MG63 (cell line): ENCODE measurements at regions not wholly inside any gene's neighbourhood (a gene's known extent, or its start where the extent isn't known, plus 50 kb on each side); places are given as distances from the start of the nearest gene placed in this dataset.
A peak's percentile ranks its signal among the peaks of the same experiment; 100 is the strongest.

ENCODE experiments used
- DNase-seq: peaks from one replicate; pipeline ENCODE4 v3.0.0-alpha.2; 2020
- H3K27me3 ChIP-seq: fragments of 250-450 bp; sonication (Bioruptor Pico); 2 replicates; pipeline ENCODE4 v1.5.1; 2020; ENCODE audit warnings: mild to moderate bottlenecking, moderate library complexity
- H3K36me3 ChIP-seq: fragments of 250-450 bp; sonication (Bioruptor Pico); 2 replicates; pipeline ENCODE4 v1.5.1; 2020; ENCODE audit warnings: mild to moderate bottlenecking, moderate library complexity
- H3K4me3 ChIP-seq: fragments of 250-450 bp; sonication (Bioruptor Pico); 2 replicates; pipeline ENCODE4 v1.5.1; 2020; ENCODE audit warnings: mild to moderate bottlenecking, moderate library complexity
- H3K9me3 ChIP-seq: fragments of 250-450 bp; sonication (Bioruptor Pico); 2 replicates; pipeline ENCODE4 v1.5.1; 2020; ENCODE audit warnings: mild to moderate bottlenecking, moderate library complexity

- no peak overlapping the region for H3K4me3 ChIP-seq
- H3K27me3 ChIP-seq: no peaks in the 10 kb centered on the region
- H3K36me3 ChIP-seq: no peaks in the 10 kb centered on the region
- no peaks in the 10 kb centered on the region for H3K9me3 ChIP-seq
- DNase-seq: no peak
Observed at GRCh38 chr3:177499779-177500423, 302.6 kb upstream of the TBL1XR1 start.

- Histone ChIP-seq H3K9me3 (no peaks in the 10 kb centered on the region), H3K36me3 (no peaks in the 10 kb centered on the region), H3K4me3 (no peak overlapping the region), H3K27me3 (no peaks in the 10 kb centered on the region)
- DNase-seq: no peak
Observed at GRCh38 chr3:177510693-177511216, 313.5 kb upstream of the TBL1XR1 start.

GRCh38 chr3:177512945-177513814, 315.9 kb upstream of the TBL1XR1 start:
- Histone ChIP-seq H3K9me3 (no peaks in the 10 kb centered on the region), H3K4me3 (no peak overlapping the region), H3K27me3 (no peaks in the 10 kb centered on the region), H3K36me3 (no peaks in the 10 kb centered on the region)
- DNase-seq: no peak

GRCh38 chr3:177513815-177514610, 316.7 kb upstream of the TBL1XR1 start:
- Histone ChIP-seq H3K27me3 (no peaks in the 10 kb centered on the region), H3K36me3 (no peaks in the 10 kb centered on the region), H3K4me3 (no peak overlapping the region), H3K9me3 (no peaks in the 10 kb centered on the region)
- no peak for DNase-seq

- DNase-seq: no peak
- Histone ChIP-seq H3K4me3 (no peak overlapping the region), H3K36me3 (no peaks in the 10 kb centered on the region), H3K27me3 (no peaks in the 10 kb centered on the region), H3K9me3 (no peaks in the 10 kb centered on the region)
Observed at GRCh38 chr3:177514611-177515499, 317.6 kb upstream of the TBL1XR1 start.

GRCh38 chr3:177515786-177516157, 318.5 kb upstream of the TBL1XR1 start:
- no peaks in the 10 kb centered on the region for H3K36me3 ChIP-seq
- H3K4me3 ChIP-seq: no peak overlapping the region
- no peaks in the 10 kb centered on the region for H3K9me3 ChIP-seq
- H3K27me3 ChIP-seq: no peaks in the 10 kb centered on the region
- no peak for DNase-seq

GRCh38 chr3:177516158-177517011, 319.1 kb upstream of the TBL1XR1 start:
- no peaks in the 10 kb centered on the region for H3K36me3 ChIP-seq
- DNase-seq: peak; percentile 61
- no peaks in the 10 kb centered on the region for H3K27me3 ChIP-seq
- no peaks in the 10 kb centered on the region for H3K9me3 ChIP-seq
- no peak overlapping the region for H3K4me3 ChIP-seq

- Histone ChIP-seq H3K9me3 (no peaks in the 10 kb centered on the region; the same call in 1 of the 2 replicates), H3K4me3 (no peak overlapping the region), H3K27me3 (no peaks in the 10 kb centered on the region), H3K36me3 (no peaks in the 10 kb centered on the region)
- no peak for DNase-seq
Observed at GRCh38 chr3:177517906-177518305, 320.6 kb upstream of the TBL1XR1 start.

GRCh38 chr3:177519588-177519987, 322.3 kb upstream of the TBL1XR1 start:
- H3K27me3 ChIP-seq: no peaks in the 10 kb centered on the region
- H3K9me3 ChIP-seq: peaks cover under 1% of the 10 kb centered on the region
- H3K36me3 ChIP-seq: no peaks in the 10 kb centered on the region
- H3K4me3 ChIP-seq: no peak overlapping the region
- DNase-seq: no peak

- no peak overlapping the region for H3K4me3 ChIP-seq
- no peak for DNase-seq
Observed at GRCh38 chr3:177521305-177521704, 324.0 kb upstream of the TBL1XR1 start.

GRCh38 chr3:177522051-177522450, 324.8 kb upstream of the TBL1XR1 start:
- DNase-seq: no peak

More at GRCh38 chr3:177521305-177521704, 324.0 kb upstream of the TBL1XR1 start:
- no peaks in the 10 kb centered on the region for H3K36me3 ChIP-seq
- H3K9me3 ChIP-seq: peaks cover 6% of the 10 kb centered on the region
- H3K27me3 ChIP-seq: no peaks in the 10 kb centered on the region

GRCh38 chr3:177523067-177523675, 325.9 kb upstream of the TBL1XR1 start:
- DNase-seq: no peak
- peaks cover 9% of the 10 kb centered on the region for H3K9me3 ChIP-seq

More at GRCh38 chr3:177522051-177522450, 324.8 kb upstream of the TBL1XR1 start:
- H3K36me3 ChIP-seq: no peaks in the 10 kb centered on the region
- no peak overlapping the region for H3K4me3 ChIP-seq
- peaks cover 6% of the 10 kb centered on the region for H3K9me3 ChIP-seq
- no peaks in the 10 kb centered on the region for H3K27me3 ChIP-seq

GRCh38 chr3:177523872-177524438, 326.7 kb upstream of the TBL1XR1 start:
- H3K36me3 ChIP-seq: no peaks in the 10 kb centered on the region
- peaks cover 9% of the 10 kb centered on the region for H3K9me3 ChIP-seq
- no peak for DNase-seq
- H3K4me3 ChIP-seq: no peak overlapping the region
- H3K27me3 ChIP-seq: no peaks in the 10 kb centered on the region

More at GRCh38 chr3:177523067-177523675, 325.9 kb upstream of the TBL1XR1 start:
- Histone ChIP-seq H3K36me3 (no peaks in the 10 kb centered on the region), H3K27me3 (no peaks in the 10 kb centered on the region), H3K4me3 (no peak overlapping the region)

GRCh38 chr3:177524742-177525141, 327.5 kb upstream of the TBL1XR1 start:
- H3K4me3 ChIP-seq: no peak overlapping the region
- H3K36me3 ChIP-seq: no peaks in the 10 kb centered on the region
- peaks cover 9% of the 10 kb centered on the region for H3K9me3 ChIP-seq
- H3K27me3 ChIP-seq: no peaks in the 10 kb centered on the region
- DNase-seq: no peak
